ENCODE measurements at regions not wholly inside any gene's neighbourhood (a gene's known extent, or its start where the extent isn't known, plus 50 kb on each side); places are given as distances from the start of the nearest gene placed in this dataset.

DNA sequence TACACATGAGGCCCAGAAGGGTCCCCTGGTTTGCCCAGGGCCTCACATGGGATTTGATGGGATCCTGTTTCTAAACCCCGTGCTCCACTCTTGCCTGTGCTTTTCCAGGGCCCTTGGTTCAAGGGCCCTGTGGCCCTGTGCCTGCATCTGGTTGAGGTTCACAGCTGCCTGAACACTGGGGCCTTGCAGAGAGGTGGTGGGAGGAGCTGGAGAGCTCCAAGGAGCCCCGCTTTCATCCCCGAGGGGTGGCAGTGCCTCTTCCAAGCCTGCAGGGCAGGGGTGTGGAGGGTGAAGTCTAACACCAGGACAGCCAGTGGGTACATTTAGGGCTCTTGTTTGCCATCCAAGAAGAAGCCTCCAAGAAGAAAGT lies 82.3 kb downstream of the GLI2 start:
- TF ChIP-seq POLR2A (IDR thresholded peaks at IDR 0.05; ENCODE audit: low read depth, low read length) (no peak), POLR2AphosphoS5 (IDR thresholded peaks at IDR 0.05; ENCODE audit: low read depth, low read length) (no peak), TAF1 (IDR thresholded peaks at IDR 0.05; ENCODE audit: low read depth, low read length) (no peak)
